ENCODE measurements at regions not wholly inside any gene's neighbourhood (a gene's known extent, or its start where the extent isn't known, plus 50 kb on each side); places are given as distances from the start of the nearest gene placed in this dataset.

- no peak for TF ChIP-seq EZH2 (IDR thresholded peaks at IDR 0.05; ENCODE audit: borderline replicate concordance, low read depth, low read length, severe bottlenecking)
- TF ChIP-seq, protein P1, sequence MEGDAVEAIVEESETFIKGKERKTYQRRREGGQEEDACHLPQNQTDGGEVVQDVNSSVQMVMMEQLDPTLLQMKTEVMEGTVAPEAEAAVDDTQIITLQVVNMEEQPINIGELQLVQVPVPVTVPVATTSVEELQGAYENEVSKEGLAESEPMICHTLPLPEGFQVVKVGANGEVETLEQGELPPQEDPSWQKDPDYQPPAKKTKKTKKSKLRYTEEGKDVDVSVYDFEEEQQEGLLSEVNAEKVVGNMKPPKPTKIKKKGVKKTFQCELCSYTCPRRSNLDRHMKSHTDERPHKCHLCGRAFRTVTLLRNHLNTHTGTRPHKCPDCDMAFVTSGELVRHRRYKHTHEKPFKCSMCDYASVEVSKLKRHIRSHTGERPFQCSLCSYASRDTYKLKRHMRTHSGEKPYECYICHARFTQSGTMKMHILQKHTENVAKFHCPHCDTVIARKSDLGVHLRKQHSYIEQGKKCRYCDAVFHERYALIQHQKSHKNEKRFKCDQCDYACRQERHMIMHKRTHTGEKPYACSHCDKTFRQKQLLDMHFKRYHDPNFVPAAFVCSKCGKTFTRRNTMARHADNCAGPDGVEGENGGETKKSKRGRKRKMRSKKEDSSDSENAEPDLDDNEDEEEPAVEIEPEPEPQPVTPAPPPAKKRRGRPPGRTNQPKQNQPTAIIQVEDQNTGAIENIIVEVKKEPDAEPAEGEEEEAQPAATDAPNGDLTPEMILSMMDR (IDR thresholded peaks at IDR 0.05; ENCODE audit: borderline replicate concordance, extremely low read depth, low read length, poor library complexity, severe bottlenecking): no peak
These were observed 161.8 kb downstream of the IBTK start for GRCh38 chr6:82085701-82086100.

All from DND-41 (cell line).